GM23248 (cell line): ENCODE measurements at regions not wholly inside any gene's neighbourhood (a gene's known extent, or its start where the extent isn't known, plus 50 kb on each side); places are given as distances from the start of the nearest gene placed in this dataset.

Experiments
- DNase-seq: peaks from one replicate; pipeline ENCODE4 v3.0.0-alpha.2; 2015
- H2AFZ ChIP-seq: fragments of 200-600 bp; sonication (generic); 2 replicates; pipeline ENCODE4 v1.6.1; 2016; ENCODE audit warnings: antibody characterized with exemption
- H3F3A ChIP-seq: fragments of 200-600 bp; sonication (generic); 2 replicates; pipeline ENCODE4 v1.6.1; 2016; ENCODE audit warnings: mild to moderate bottlenecking, antibody characterized with exemption, mixed run types; ENCODE audit not compliant: insufficient read depth
- H3K27ac ChIP-seq: fragments of 200-600 bp; sonication (generic); 2 replicates; pipeline ENCODE4 v1.5.1; 2016; ENCODE audit warnings: mild to moderate bottlenecking
- H3K27me3 ChIP-seq: fragments of 200-600 bp; sonication (generic); replicated peaks from 2 replicates; pipeline ENCODE4 v1.6.1; 2016; ENCODE audit warnings: mild to moderate bottlenecking; ENCODE audit not compliant: insufficient read depth
- H3K36me3 ChIP-seq: fragments of 200-600 bp; sonication (generic); 2 replicates; pipeline ENCODE4 v1.6.1; 2016; ENCODE audit warnings: low read depth, mild to moderate bottlenecking
- H3K4me1 ChIP-seq: fragments of 200-600 bp; sonication (generic); 2 replicates; pipeline ENCODE4 v1.6.1; 2016; ENCODE audit warnings: mild to moderate bottlenecking; ENCODE audit not compliant: insufficient read depth
- H3K4me2 ChIP-seq: fragments of 200-600 bp; sonication (generic); one replicate; pipeline ENCODE4 v1.6.1; 2016; ENCODE audit warnings: mild to moderate bottlenecking; ENCODE audit not compliant: unreplicated experiment
- H3K4me3 ChIP-seq: fragments of 200-600 bp; sonication (generic); 2 replicates; pipeline ENCODE4 v1.5.1; 2016; ENCODE audit warnings: mild to moderate bottlenecking
- H3K79me2 ChIP-seq: fragments of 200-600 bp; sonication (generic); 2 replicates; pipeline ENCODE4 v1.6.1; 2016; ENCODE audit warnings: mild to moderate bottlenecking; ENCODE audit not compliant: insufficient read depth
- H3K9ac ChIP-seq: fragments of 200-600 bp; sonication (generic); 2 replicates; pipeline ENCODE4 v1.6.1; 2016; ENCODE audit warnings: mild to moderate bottlenecking
- H3K9me2 ChIP-seq: fragments of 200-600 bp; sonication (generic); 2 replicates; pipeline ENCODE4 v1.6.1; 2016; ENCODE audit warnings: mixed run types, mild to moderate bottlenecking, moderate library complexity; ENCODE audit not compliant: insufficient read depth
- H3K9me3 ChIP-seq: fragments of 200-600 bp; sonication (generic); one replicate; pipeline ENCODE4 v1.6.1; 2017; ENCODE audit warnings: low read depth
- H4K20me1 ChIP-seq: fragments of 200-600 bp; sonication (generic); 2 replicates; pipeline ENCODE4 v1.6.0; 2016; ENCODE audit not compliant: insufficient read depth
- EZH2 ChIP-seq: fragments of 200-600 bp; sonication (generic); IDR thresholded peaks from 2 replicates; pipeline ENCODE4 v1.6.1; 2018; ENCODE audit warnings: antibody characterized with exemption, mild to moderate bottlenecking; ENCODE audit not compliant: insufficient read depth, poor library complexity, severe bottlenecking
- EZH2phosphoT487 ChIP-seq: fragments of 200-600 bp; sonication (generic); IDR thresholded peaks from 2 replicates; pipeline ENCODE4 v1.6.1; 2018; ENCODE audit warnings: antibody characterized with exemption, moderate library complexity, mild to moderate bottlenecking, low read depth; ENCODE audit not compliant: insufficient read depth
- WGBS, 2 experiments: methylation state at CpG; one replicate each; pipeline ENCODE4 v1.1.6; 2015 to 2017; ENCODE audit warnings: low lambda C conversion rate in 2 of 2, low coverage in 1 of 2; ENCODE audit errors: missing lambda C conversion rate in 2 of 2; 5-methylcytosine and 5-hydroxymethylcytosine counted together
- in situ Hi-C: fragments of 300-500 bp; cut with MboI; formaldehyde crosslinking; loops from 2 replicates; pipeline ENCODE4 v1.15.0; 2020

DNA sequence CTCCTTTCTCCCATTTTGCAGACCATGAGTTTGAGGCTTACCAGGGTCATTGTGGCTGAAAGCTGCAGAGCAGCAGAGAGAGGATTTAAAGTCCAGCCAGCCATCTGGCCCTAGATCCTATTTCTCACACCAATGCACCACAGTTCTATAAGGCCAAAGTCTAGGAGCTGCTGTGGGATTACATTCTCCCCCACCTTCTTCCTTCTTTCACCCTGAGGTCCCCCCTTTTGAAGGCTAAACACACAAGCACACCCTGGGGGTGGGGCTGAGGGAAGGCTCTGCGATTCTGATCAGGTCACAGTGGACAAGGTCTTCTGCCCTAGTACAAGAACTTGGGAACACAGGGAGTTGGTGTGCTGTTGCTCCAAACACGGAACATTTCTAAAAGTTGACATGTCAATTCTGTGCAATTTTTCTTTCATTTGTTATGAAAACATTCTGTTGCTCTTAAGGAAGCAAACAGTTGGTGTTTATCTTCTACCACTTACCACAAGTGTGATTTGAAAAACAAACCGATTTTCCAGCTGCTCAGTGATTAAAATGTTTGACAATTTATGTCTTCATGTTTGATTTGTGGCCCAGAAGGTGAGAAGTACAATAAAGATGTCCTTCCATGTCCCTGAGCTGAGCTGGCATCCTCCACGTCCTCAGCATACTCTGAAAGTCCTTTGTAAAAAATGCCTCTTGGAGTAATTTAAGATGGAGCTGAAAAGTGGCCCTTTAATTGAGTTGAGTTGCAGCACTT, 271.6 kb upstream of the PPP2R2D start:
- Histone ChIP-seq H3K9ac (no peak overlapping the region), H3K9me3 (no peaks in the 10 kb centered on the region)

DNA sequence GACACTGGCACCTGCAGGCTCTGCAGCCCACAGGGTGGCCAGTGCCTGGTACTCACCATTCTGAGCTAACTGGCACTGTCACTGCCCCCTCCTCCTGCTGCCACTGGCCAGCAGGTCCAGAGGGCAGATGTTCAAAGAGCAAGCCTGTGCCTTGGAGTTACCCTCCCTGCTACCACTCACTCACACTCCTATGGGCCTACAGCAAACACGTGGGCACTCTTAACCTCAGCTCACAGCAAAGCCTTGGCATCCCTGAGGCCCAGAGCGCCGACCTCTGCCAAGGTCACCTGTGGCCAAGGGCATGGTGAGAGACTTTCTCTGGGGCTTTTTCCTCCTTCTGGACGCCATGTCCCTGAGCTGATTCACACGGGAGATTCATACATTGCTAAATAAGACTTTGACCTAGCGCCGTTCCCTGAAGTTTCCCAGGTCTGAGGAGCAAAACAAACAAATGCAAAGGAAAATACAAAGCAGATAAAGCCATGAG, 270.0 kb upstream of the PPP2R2D start:
- Histone ChIP-seq H3K4me1 (no peaks in the 10 kb centered on the region), H3K4me3 (no peak overlapping the region), H3K36me3 (no peaks in the 10 kb centered on the region), H2AFZ (no peak overlapping the region), H4K20me1 (no peaks in the 10 kb centered on the region), H3K9me2 (no peaks in the 10 kb centered on the region), H3K79me2 (no peaks in the 10 kb centered on the region), H3F3A (0 out of 2 replicates have a peak, but pooled peaks cover 3% of the 10 kb centered on the region), H3K27me3 (no peaks in the 10 kb centered on the region), H3K4me2 (no peak overlapping the region), H3K9ac (no peak overlapping the region), H3K9me3 (no peaks in the 10 kb centered on the region), H3K27ac (no peak overlapping the region)
- DNase-seq = no peak
- TF ChIP-seq EZH2phosphoT487 = no peak
- no peak for TF ChIP-seq EZH2
- 35 to 38% methylated on average over 7 of the region's 7 CpGs for WGBS, 2 experiments
- in situ Hi-C loops = no loop called here

More for the DNA sequence above, 271.6 kb upstream of the PPP2R2D start:
- Histone ChIP-seq H3K4me2 (no peak overlapping the region), H3K27me3 (no peaks in the 10 kb centered on the region), H2AFZ (no peak overlapping the region), H3K4me1 (no peaks in the 10 kb centered on the region), H3F3A (no peaks in the 10 kb centered on the region), H3K79me2 (no peaks in the 10 kb centered on the region), H3K36me3 (no peaks in the 10 kb centered on the region), H4K20me1 (no peaks in the 10 kb centered on the region), H3K4me3 (no peak overlapping the region), H3K9me2 (no peaks in the 10 kb centered on the region), H3K27ac (no peak overlapping the region)
- DNase-seq = no peak
- 3 to 4% methylated on average over 4 of the region's 4 CpGs for WGBS, 2 experiments
- in situ Hi-C loops = no loop called here
- TF ChIP-seq EZH2phosphoT487 (no peak), EZH2 (no peak)

DNA sequence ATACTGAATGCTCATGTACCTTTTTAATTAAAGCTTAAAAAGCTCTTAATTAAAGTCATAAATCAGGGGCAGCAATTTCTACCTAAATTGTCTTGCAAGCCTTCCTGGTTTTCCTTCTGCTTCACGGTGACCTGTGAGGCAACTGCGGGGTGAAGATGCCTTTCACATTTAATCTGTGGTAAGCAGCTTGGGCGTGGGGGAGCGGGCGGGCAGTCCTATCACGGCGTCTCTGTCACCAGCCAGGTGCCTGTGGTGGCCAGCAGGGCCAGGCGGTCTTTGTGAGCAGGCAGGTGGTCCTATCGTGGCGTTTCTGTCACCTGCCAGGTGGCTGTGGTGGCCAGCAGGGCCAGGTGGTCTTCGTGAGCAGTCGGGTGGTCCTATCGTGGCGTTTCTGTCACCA, 269.2 kb upstream of the PPP2R2D start:
- Histone ChIP-seq H3K79me2 (no peaks in the 10 kb centered on the region), H3K9ac (no peak overlapping the region), H3K27ac (no peak overlapping the region), H3K36me3 (no peaks in the 10 kb centered on the region), H3K27me3 (no peaks in the 10 kb centered on the region), H2AFZ (no peak overlapping the region), H3F3A (0 out of 2 replicates have a peak, but pooled peaks cover 4% of the 10 kb centered on the region), H3K9me3 (no peaks in the 10 kb centered on the region), H3K4me3 (no peak overlapping the region), H3K4me1 (no peaks in the 10 kb centered on the region), H3K4me2 (no peak overlapping the region), H3K9me2 (no peaks in the 10 kb centered on the region), H4K20me1 (no peaks in the 10 kb centered on the region)
- TF ChIP-seq EZH2 (no peak), EZH2phosphoT487 (no peak)
- in situ Hi-C loops = no loop called here
- 34 to 47% methylated on average over 14 of the region's 14 CpGs for WGBS, 2 experiments
- no peak for DNase-seq

DNA sequence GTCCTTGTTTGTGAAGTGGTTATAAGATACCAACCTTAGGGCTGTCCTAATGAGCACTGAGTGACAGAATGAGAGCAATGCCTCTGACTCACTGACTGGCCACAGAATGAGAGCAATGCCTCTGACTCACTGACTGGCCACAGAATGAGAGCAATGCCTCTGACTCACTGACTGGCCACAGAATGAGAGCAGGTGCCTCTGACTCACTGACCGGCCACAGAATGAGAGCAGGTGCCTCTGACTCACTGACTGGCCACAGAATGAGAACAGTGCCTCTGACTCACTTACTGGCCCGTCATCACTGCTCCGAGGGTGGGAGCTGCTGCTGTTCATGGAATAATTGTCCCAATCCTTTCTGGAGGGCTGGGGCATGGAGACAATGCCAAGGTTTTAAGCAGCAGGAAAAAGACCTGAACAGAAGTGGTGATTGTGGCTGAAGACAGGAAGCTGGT, 265.2 kb upstream of the PPP2R2D start:
- Histone ChIP-seq H3K9me3 (no peaks in the 10 kb centered on the region), H3K27ac (no peak overlapping the region), H3F3A (0 out of 2 replicates have a peak, but pooled peaks cover 4% of the 10 kb centered on the region), H3K4me3 (no peak overlapping the region), H3K36me3 (no peaks in the 10 kb centered on the region), H3K27me3 (no peaks in the 10 kb centered on the region), H2AFZ (no peak overlapping the region), H3K4me2 (no peak overlapping the region), H3K9me2 (no peaks in the 10 kb centered on the region), H3K79me2 (no peaks in the 10 kb centered on the region), H3K9ac (no peak overlapping the region), H4K20me1 (no peaks in the 10 kb centered on the region), H3K4me1 (no peaks in the 10 kb centered on the region)
- no peak for TF ChIP-seq EZH2
- TF ChIP-seq EZH2phosphoT487 = no peak
- peak; percentile 6 for DNase-seq
- in situ Hi-C loops = no loop called here
- WGBS, 2 experiments = 4 to 5% methylated on average over 3 of the region's 3 CpGs
